IMR-90 (cell line): ENCODE measurements at regions not wholly inside any gene's neighbourhood (a gene's known extent, or its start where the extent isn't known, plus 50 kb on each side); places are given as distances from the start of the nearest gene placed in this dataset.

Experiments used
- ATAC-seq: fragments of 200-7000 bp; cut with Tn5 transposase; 2 replicates; pipeline ENCODE4 v1.9.1; 2020; ENCODE audit warnings: low read depth, mild to moderate bottlenecking, moderate library complexity
- BruUV-seq: library from RNA; stranded (reverse); fragments of 400-500 nt; replicated peaks from 2 replicates; lab custom pipeline; 2021; lab: Mats Ljungman, UMichigan
- CTCF ChIA-PET: fragments of 300-600 bp; formaldehyde crosslinking; extraction: SDS; loops from one replicate; lab custom pipeline; 2021; ENCODE audit warnings: antibody characterized with exemption; lab: Yijun Ruan, JAX
- POLR2A ChIA-PET: fragments of 300-600 bp; sonication (Branson Sonifier 250); formaldehyde crosslinking; loops from one replicate; lab custom pipeline; 2022; ENCODE audit warnings: antibody characterized with exemption; ENCODE audit not compliant: unreplicated experiment; lab: Charles Lee
- DNase-seq: peaks from one replicate; pipeline ENCODE4 v3.0.0; 2013
- H2AFZ ChIP-seq: replicated peaks from 2 replicates; pipeline ENCODE3; 2013; ENCODE audit warnings: low read length, mild to moderate bottlenecking; ENCODE audit not compliant: poor library complexity
- H2AK5ac ChIP-seq: 2 replicates; pipeline ENCODE4 v1.6.1; 2013; ENCODE audit warnings: low read depth, low read length, inconsistent platforms
- H2AK9ac ChIP-seq: replicated peaks from 2 replicates; pipeline ENCODE3; 2013; ENCODE audit warnings: mild to moderate bottlenecking, low read depth, low read length, moderate library complexity; ENCODE audit not compliant: poor library complexity
- H2BK120ac ChIP-seq: 2 replicates; pipeline ENCODE4 v1.6.1; 2013; ENCODE audit warnings: low read depth, low read length, inconsistent platforms
- H2BK15ac ChIP-seq: 3 replicates; pipeline ENCODE4 v1.6.1; 2013; ENCODE audit warnings: low read depth, low read length, inconsistent platforms
- H2BK20ac ChIP-seq: 2 replicates; pipeline ENCODE4 v1.6.1; 2013; ENCODE audit warnings: low read depth, mild to moderate bottlenecking, inconsistent platforms, low read length, moderate library complexity
- H2BK5ac ChIP-seq: 2 replicates; pipeline ENCODE4 v1.6.1; 2013; ENCODE audit warnings: mild to moderate bottlenecking, low read depth, low read length, inconsistent platforms; ENCODE audit not compliant: poor library complexity, severe bottlenecking
- H3K14ac ChIP-seq: replicated peaks from 2 replicates; pipeline ENCODE4 v1.6.1; 2013; ENCODE audit warnings: low read depth, low read length, inconsistent platforms
- H3K18ac ChIP-seq: 2 replicates; pipeline ENCODE4 v1.6.1; 2013; ENCODE audit warnings: low read depth, low read length, control low read depth
- H3K23ac ChIP-seq: 2 replicates; pipeline ENCODE4 v1.6.1; 2013; ENCODE audit warnings: low read depth, low read length, inconsistent platforms
- H3K27ac ChIP-seq: 2 replicates; pipeline ENCODE4 v1.5.1; 2013; ENCODE audit warnings: mild to moderate bottlenecking, control low read depth, low read length; ENCODE audit not compliant: insufficient read depth
- H3K27me3 ChIP-seq: 2 replicates; pipeline ENCODE4 v1.6.1; 2013; ENCODE audit warnings: low read length; ENCODE audit not compliant: control insufficient read depth, insufficient read depth
- H3K36me3 ChIP-seq: 2 replicates; pipeline ENCODE4 v1.6.1; 2013; ENCODE audit warnings: low read length, mixed read lengths; ENCODE audit not compliant: control insufficient read depth, insufficient read depth
- H3K4ac ChIP-seq: 2 replicates; pipeline ENCODE4 v1.6.1; 2013; ENCODE audit warnings: low read depth, low read length, inconsistent platforms
- H3K4me1 ChIP-seq: 2 replicates; pipeline ENCODE4 v1.6.1; 2013; ENCODE audit warnings: low read length, mixed read lengths; ENCODE audit not compliant: control insufficient read depth, insufficient read depth
- H3K4me2 ChIP-seq: 2 replicates; pipeline ENCODE4 v1.6.1; 2013; ENCODE audit warnings: low read depth, mild to moderate bottlenecking, control low read depth, low read length, moderate library complexity
- H3K4me3 ChIP-seq: 2 replicates; pipeline ENCODE4 v1.5.1; 2013; ENCODE audit warnings: low read depth, mild to moderate bottlenecking, control low read depth, low read length, moderate library complexity; ENCODE audit not compliant: insufficient read depth
- H3K56ac ChIP-seq: 2 replicates; pipeline ENCODE4 v1.6.1; 2013; ENCODE audit warnings: low read length, inconsistent platforms; ENCODE audit not compliant: insufficient read depth; ENCODE audit errors: extremely low read depth
- H3K79me1 ChIP-seq, 2 experiments: 2 replicates each; pipeline ENCODE4 v1.6.1; 2013; ENCODE audit warnings: low read length in 2 of 2, inconsistent platforms in 1 of 2, low read depth in 1 of 2
- H3K9ac ChIP-seq: 2 replicates; pipeline ENCODE4 v1.6.1; 2013; ENCODE audit warnings: low read depth, low read length, control low read depth
- H3K9me1 ChIP-seq: 2 replicates; pipeline ENCODE4 v1.6.1; 2013; ENCODE audit warnings: low read length, inconsistent platforms; ENCODE audit not compliant: insufficient read depth
- H3K9me3 ChIP-seq: 2 replicates; pipeline ENCODE4 v1.6.1; 2013; ENCODE audit warnings: low read length; ENCODE audit not compliant: control insufficient read depth, insufficient read depth
- H4K20me1 ChIP-seq: 2 replicates; pipeline ENCODE4 v1.6.1; 2013; ENCODE audit warnings: low read length, inconsistent platforms; ENCODE audit not compliant: insufficient read depth
- H4K5ac ChIP-seq: 2 replicates; pipeline ENCODE4 v1.6.1; 2013; ENCODE audit warnings: mild to moderate bottlenecking, low read depth, low read length, control low read depth
- H4K8ac ChIP-seq, 2 experiments: 2 replicates each; pipeline ENCODE4 v1.6.1; 2013; ENCODE audit warnings: low read depth in 2 of 2, low read length in 2 of 2, control low read depth in 1 of 2, inconsistent platforms in 1 of 2
- H4K91ac ChIP-seq: 2 replicates; pipeline ENCODE4 v1.6.1; 2013; ENCODE audit warnings: low read depth, low read length, inconsistent platforms; ENCODE audit not compliant: insufficient read depth
- BHLHE40 ChIP-seq: fragments of 150-350 bp; IDR thresholded peaks from 2 replicates; pipeline ENCODE4 v1.6.1; 2016; ENCODE audit warnings: mild to moderate bottlenecking, low read depth, low read length
- CEBPB ChIP-seq: IDR thresholded peaks from 2 replicates; pipeline ENCODE4 v1.6.1; 2012; ENCODE audit warnings: low read depth, low read length, improper control_type of control experiment
- CHD1 ChIP-seq: IDR thresholded peaks from 2 replicates; pipeline ENCODE4 v1.6.1; 2012; ENCODE audit warnings: low read depth, low read length, improper control_type of control experiment
- FOS ChIP-seq: fragments of 150-350 bp; IDR thresholded peaks from 2 replicates; pipeline ENCODE4 v1.6.1; 2016; ENCODE audit warnings: low read depth, low read length
- MAFK ChIP-seq: IDR thresholded peaks from 2 replicates; pipeline ENCODE4 v1.6.1; 2012; ENCODE audit warnings: low read depth, low read length, improper control_type of control experiment
- MAZ ChIP-seq: IDR thresholded peaks from 2 replicates; pipeline ENCODE4 v1.6.1; 2012; ENCODE audit warnings: low read depth, mild to moderate bottlenecking, low read length, improper control_type of control experiment, moderate library complexity, borderline replicate concordance
- MXI1 ChIP-seq: IDR thresholded peaks from 2 replicates; pipeline ENCODE4 v1.6.1; 2012; ENCODE audit warnings: low read depth, mild to moderate bottlenecking, low read length, moderate library complexity, borderline replicate concordance
- NFE2L2 ChIP-seq: fragments of 150-350 bp; IDR thresholded peaks from 2 replicates; pipeline ENCODE4 v1.6.1; 2016; ENCODE audit warnings: low read depth, mild to moderate bottlenecking, low read length
- POLR2A ChIP-seq: IDR thresholded peaks from 2 replicates; pipeline ENCODE4 v1.6.1; 2012; ENCODE audit warnings: mild to moderate bottlenecking, low read depth, low read length
- RAD21 ChIP-seq: IDR thresholded peaks from 2 replicates; pipeline ENCODE4 v1.6.1; 2012; ENCODE audit warnings: low read length, improper control_type of control experiment
- RCOR1 ChIP-seq: IDR thresholded peaks from 2 replicates; pipeline ENCODE4 v1.6.1; 2012; ENCODE audit warnings: mild to moderate bottlenecking, low read length, improper control_type of control experiment; ENCODE audit not compliant: insufficient replicate concordance
- RFX5 ChIP-seq: IDR thresholded peaks from 2 replicates; pipeline ENCODE4 v1.8.0; 2012; ENCODE audit warnings: low read depth, mild to moderate bottlenecking, low read length, moderate library complexity
- SMC3 ChIP-seq: fragments of 150-350 bp; IDR thresholded peaks from 2 replicates; pipeline ENCODE4 v1.6.1; 2016; ENCODE audit warnings: low read depth, mild to moderate bottlenecking, antibody characterized with exemption, low read length, moderate library complexity
- WGBS, 2 experiments: methylation state at CpG; one replicate each; pipeline versions ENCODE4 v1.1.5 to v1.1.7; 2013; ENCODE audit warnings: missing lambda C conversion rate in 2 of 2; ENCODE audit not compliant: insufficient read length in 1 of 2; ENCODE audit errors: extremely low coverage in 2 of 2; 5-methylcytosine and 5-hydroxymethylcytosine counted together
- dilution Hi-C: fragments of 300-500 bp; cut with HindIII; formaldehyde crosslinking; loops from one replicate; pipeline ENCODE4 v1.14.3; 2018; ENCODE audit warnings: low sequenced_read_pairs; ENCODE audit not compliant: unreplicated experiment
- in situ Hi-C: fragments of 300-500 bp; cut with MboI; formaldehyde crosslinking; loops from 3 replicates; pipeline ENCODE4 v1.14.3; 2019; ENCODE audit warnings: low sequenced_read_pairs, inconsistent platforms, mixed read lengths
- intact Hi-C: fragments of 100-400 bp; cut with micrococcal nuclease; formaldehyde crosslinking; loops from 2 replicates; pipeline ENCODE4 v1.10.0; 2022
- TF ChIP-seq, protein P1 (sequence below): fragments of 150-350 bp; IDR thresholded peaks from 2 replicates; pipeline ENCODE4 v1.6.1; 2016; ENCODE audit warnings: low read depth, mild to moderate bottlenecking, low read length, moderate library complexity, borderline replicate concordance
- TF ChIP-seq, protein P2 (sequence below): fragments of 150-350 bp; IDR thresholded peaks from 2 replicates; pipeline ENCODE4 v1.6.1; 2017; ENCODE audit warnings: mild to moderate bottlenecking, antibody characterized with exemption, low read length, low read depth
- TF ChIP-seq, protein P3 (sequence below): conservative IDR thresholded peaks from 2 replicates; pipeline ENCODE4 v1.5.1; 2012; ENCODE audit warnings: mild to moderate bottlenecking, low read depth, low read length, improper control_type of control experiment

DNA sequence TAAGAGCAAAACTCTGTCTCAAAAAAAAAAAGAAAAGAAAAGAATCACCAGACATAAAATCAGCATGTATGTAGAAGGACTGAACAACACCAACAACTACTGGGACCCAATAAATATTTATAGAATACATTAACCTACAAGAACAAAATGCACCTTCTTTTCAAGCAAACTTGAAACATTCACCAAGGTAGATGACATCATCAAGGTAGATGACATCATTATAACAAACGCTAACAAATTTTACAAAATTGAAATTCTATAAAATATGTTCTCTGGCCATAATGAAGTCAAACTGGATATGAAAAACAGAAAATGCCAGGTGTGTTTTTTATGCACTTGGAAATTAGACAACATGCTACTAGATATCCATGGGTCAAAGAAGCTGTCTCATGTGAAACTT, 220.2 kb upstream of the SNX7 start:
- no peak overlapping the region for H3K4ac ChIP-seq
- no peak overlapping the region for H2BK120ac ChIP-seq
- H3K14ac ChIP-seq: no peak overlapping the region
- H3K27ac ChIP-seq: no peak overlapping the region
- H3K36me3 ChIP-seq: no peaks in the 10 kb centered on the region
- H3K9me1 ChIP-seq: no peaks in the 10 kb centered on the region
- WGBS, 2 experiments: no CpG with 5 or more reads among the region's 1 CpG
- intact Hi-C loops (no loop called here), in situ Hi-C loops (no loop called here), dilution Hi-C loops (no loop called here)
- no peaks in the 10 kb centered on the region for H3K4me1 ChIP-seq
- no TSS peak for BruUV-seq
- no peak overlapping the region for H2AFZ ChIP-seq
- DNase-seq (no peak), ATAC-seq (no peak)
- TF ChIP-seq MAFK (no peak), FOS (no peak), RAD21 (no peak), CEBPB (no peak), SMC3 (no peak), POLR2A (no peak), MAZ (no peak), CHD1 (no peak), BHLHE40 (no peak), RCOR1 (no peak), MXI1 (no peak), RFX5 (no peak), NFE2L2 (no peak)
- TF ChIP-seq, protein P1, sequence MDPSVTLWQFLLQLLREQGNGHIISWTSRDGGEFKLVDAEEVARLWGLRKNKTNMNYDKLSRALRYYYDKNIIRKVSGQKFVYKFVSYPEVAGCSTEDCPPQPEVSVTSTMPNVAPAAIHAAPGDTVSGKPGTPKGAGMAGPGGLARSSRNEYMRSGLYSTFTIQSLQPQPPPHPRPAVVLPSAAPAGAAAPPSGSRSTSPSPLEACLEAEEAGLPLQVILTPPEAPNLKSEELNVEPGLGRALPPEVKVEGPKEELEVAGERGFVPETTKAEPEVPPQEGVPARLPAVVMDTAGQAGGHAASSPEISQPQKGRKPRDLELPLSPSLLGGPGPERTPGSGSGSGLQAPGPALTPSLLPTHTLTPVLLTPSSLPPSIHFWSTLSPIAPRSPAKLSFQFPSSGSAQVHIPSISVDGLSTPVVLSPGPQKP: no peak
- TF ChIP-seq, protein P2, sequence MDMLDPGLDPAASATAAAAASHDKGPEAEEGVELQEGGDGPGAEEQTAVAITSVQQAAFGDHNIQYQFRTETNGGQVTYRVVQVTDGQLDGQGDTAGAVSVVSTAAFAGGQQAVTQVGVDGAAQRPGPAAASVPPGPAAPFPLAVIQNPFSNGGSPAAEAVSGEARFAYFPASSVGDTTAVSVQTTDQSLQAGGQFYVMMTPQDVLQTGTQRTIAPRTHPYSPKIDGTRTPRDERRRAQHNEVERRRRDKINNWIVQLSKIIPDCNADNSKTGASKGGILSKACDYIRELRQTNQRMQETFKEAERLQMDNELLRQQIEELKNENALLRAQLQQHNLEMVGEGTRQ: no peak
- TF ChIP-seq, protein P3, sequence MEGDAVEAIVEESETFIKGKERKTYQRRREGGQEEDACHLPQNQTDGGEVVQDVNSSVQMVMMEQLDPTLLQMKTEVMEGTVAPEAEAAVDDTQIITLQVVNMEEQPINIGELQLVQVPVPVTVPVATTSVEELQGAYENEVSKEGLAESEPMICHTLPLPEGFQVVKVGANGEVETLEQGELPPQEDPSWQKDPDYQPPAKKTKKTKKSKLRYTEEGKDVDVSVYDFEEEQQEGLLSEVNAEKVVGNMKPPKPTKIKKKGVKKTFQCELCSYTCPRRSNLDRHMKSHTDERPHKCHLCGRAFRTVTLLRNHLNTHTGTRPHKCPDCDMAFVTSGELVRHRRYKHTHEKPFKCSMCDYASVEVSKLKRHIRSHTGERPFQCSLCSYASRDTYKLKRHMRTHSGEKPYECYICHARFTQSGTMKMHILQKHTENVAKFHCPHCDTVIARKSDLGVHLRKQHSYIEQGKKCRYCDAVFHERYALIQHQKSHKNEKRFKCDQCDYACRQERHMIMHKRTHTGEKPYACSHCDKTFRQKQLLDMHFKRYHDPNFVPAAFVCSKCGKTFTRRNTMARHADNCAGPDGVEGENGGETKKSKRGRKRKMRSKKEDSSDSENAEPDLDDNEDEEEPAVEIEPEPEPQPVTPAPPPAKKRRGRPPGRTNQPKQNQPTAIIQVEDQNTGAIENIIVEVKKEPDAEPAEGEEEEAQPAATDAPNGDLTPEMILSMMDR: no peak
- ChIA-PET POLR2A (no interaction called here), CTCF (no interaction called here)
- H3K23ac ChIP-seq: no peak overlapping the region
- no peak overlapping the region for H3K4me2 ChIP-seq
- H4K91ac ChIP-seq: no peak overlapping the region
- no peak overlapping the region for H2BK20ac ChIP-seq
- H4K5ac ChIP-seq: no peak overlapping the region
- H3K9me3 ChIP-seq: no peaks in the 10 kb centered on the region
- H3K27me3 ChIP-seq: no peaks in the 10 kb centered on the region
- H4K8ac ChIP-seq: no peak overlapping the region
- no peak overlapping the region for H3K9ac ChIP-seq
- no peak overlapping the region for H2BK5ac ChIP-seq
- no peak overlapping the region for H2AK9ac ChIP-seq
- H3K56ac ChIP-seq: no peak overlapping the region
- H3K4me3 ChIP-seq: no peak overlapping the region
- H2AK5ac ChIP-seq: no peak overlapping the region
- H4K20me1 ChIP-seq: no peaks in the 10 kb centered on the region
- no peak overlapping the region for H2BK15ac ChIP-seq
- H3K18ac ChIP-seq: no peak overlapping the region
- no peaks in the 10 kb centered on the region for H3K79me1 ChIP-seq
